H1 (cell line): ENCODE measurements at regions not wholly inside any gene's neighbourhood (a gene's known extent, or its start where the extent isn't known, plus 50 kb on each side); places are given as distances from the start of the nearest gene placed in this dataset.
A peak's percentile ranks its signal among the peaks of the same experiment; 100 is the strongest.

Experiments
- CTCF ChIA-PET: fragments of 300-600 bp; sonication (Branson Sonifier 250); formaldehyde crosslinking; loops from one replicate; lab custom pipeline; 2021; ENCODE audit not compliant: partially characterized antibody; lab: Charles Lee
- POLR2A ChIA-PET: fragments of 300-600 bp; sonication (Branson Sonifier 250); formaldehyde crosslinking; loops from one replicate; lab custom pipeline; 2021; ENCODE audit warnings: inconsistent platforms; ENCODE audit not compliant: partially characterized antibody; lab: Charles Lee
- DNase-seq, 2 experiments: peaks; one replicate each; pipeline versions ENCODE4 v3.0.0 to v3.0.0-alpha.2; 2010 to 2022; ENCODE audit warnings: low spot score in 2 of 2, low read depth in 1 of 2, mixed read lengths in 1 of 2
- FAIRE-seq: peaks from 2 replicates; lab custom pipeline; 2011; peaks lifted over from hg19 to GRCh38; lab: Jason Lieb, UNC
- H2AFZ ChIP-seq: 2 replicates; pipeline ENCODE4 v1.8.1; 2012; ENCODE audit warnings: low read length, inconsistent platforms
- H2AK5ac ChIP-seq: 2 replicates; pipeline ENCODE4 v1.6.1; 2013; ENCODE audit warnings: low read depth, low read length
- H2BK120ac ChIP-seq: replicated peaks from 2 replicates; pipeline ENCODE3; 2013; ENCODE audit warnings: low read depth, low read length, inconsistent platforms
- H2BK12ac ChIP-seq: 2 replicates; pipeline ENCODE4 v1.6.1; 2013; ENCODE audit warnings: low read depth, low read length
- H2BK15ac ChIP-seq: 2 replicates; pipeline ENCODE4 v1.6.1; 2013; ENCODE audit warnings: low read length
- H2BK20ac ChIP-seq: 2 replicates; pipeline ENCODE4 v1.6.1; 2013; ENCODE audit warnings: low read length
- H2BK5ac ChIP-seq: 2 replicates; pipeline ENCODE4 v1.6.1; 2013; ENCODE audit warnings: low read depth, low read length
- H3K14ac ChIP-seq: 2 replicates; pipeline ENCODE4 v1.6.1; 2013; ENCODE audit warnings: inconsistent platforms; ENCODE audit not compliant: insufficient read length
- H3K18ac ChIP-seq: 2 replicates; pipeline ENCODE4 v1.6.1; 2013; ENCODE audit warnings: low read length; ENCODE audit errors: extremely low read depth
- H3K23ac ChIP-seq: 2 replicates; pipeline ENCODE4 v1.6.1; 2013; ENCODE audit warnings: inconsistent platforms; ENCODE audit not compliant: insufficient read length
- H3K23me2 ChIP-seq: 2 replicates; pipeline ENCODE4 v1.6.1; 2013; ENCODE audit warnings: low read depth, low read length
- H3K27ac ChIP-seq: 2 replicates; pipeline ENCODE4 v1.6.1; 2011; ENCODE audit warnings: low read depth, low read length, inconsistent platforms
- H3K27me3 ChIP-seq, 4 experiments: replicated peaks in 1 of 4; 1 replicate in 1 of 4; 2 replicates in 3 of 4; pipeline versions ENCODE4 v1.6.1 to v1.8.1; 2011 to 2013; ENCODE audit warnings: low read length in 3 of 4, mild to moderate bottlenecking in 3 of 4, inconsistent platforms in 2 of 4, mixed read lengths in 2 of 4, moderate library complexity in 1 of 4; ENCODE audit not compliant: control insufficient read depth in 3 of 4, insufficient read depth in 3 of 4; ENCODE audit errors: extremely low read depth in 1 of 4
- H3K36me3 ChIP-seq, 4 experiments: 2 replicates each; pipeline versions ENCODE4 v1.6.1 to v1.8.1; 2011 to 2013; ENCODE audit warnings: mild to moderate bottlenecking in 4 of 4, low read length in 3 of 4, moderate library complexity in 2 of 4, control low read depth in 1 of 4, inconsistent platforms in 1 of 4; ENCODE audit not compliant: insufficient read depth in 4 of 4, control insufficient read depth in 2 of 4
- H3K4ac ChIP-seq: replicated peaks from 2 replicates; pipeline ENCODE3; 2013; ENCODE audit warnings: low read length, low read depth, mixed read lengths, inconsistent platforms; ENCODE audit not compliant: insufficient read length
- H3K4me1 ChIP-seq, 4 experiments: replicated peaks in 1 of 4; 1 replicate in 1 of 4; 2 replicates in 3 of 4; pipeline versions ENCODE4 v1.6.1 to v1.8.1; 2011 to 2013; ENCODE audit warnings: low read length in 3 of 4, inconsistent platforms in 2 of 4, mixed read lengths in 1 of 4; ENCODE audit not compliant: insufficient read depth in 4 of 4, control insufficient read depth in 3 of 4
- H3K4me2 ChIP-seq, 2 experiments: 2 replicates each; pipeline versions ENCODE4 v1.6.1 to v1.8.1; 2011 to 2013; ENCODE audit warnings: low read depth in 2 of 2, low read length in 2 of 2, control low read depth in 1 of 2, inconsistent platforms in 1 of 2, mild to moderate bottlenecking in 1 of 2; ENCODE audit not compliant: insufficient read depth in 1 of 2
- H3K4me3 ChIP-seq, 4 experiments: fragments of 200-600, 300-600 bp in 1 of 4; sonication (generic), shearing (Covaris generic), sonication (Bioruptor Twin) in 1 of 4; 2 replicates each; pipeline versions ENCODE4 v1.5.1 to v1.8.1; 2011 to 2016; ENCODE audit warnings: low read length in 4 of 4, low read depth in 3 of 4, control low read depth in 2 of 4, inconsistent platforms in 2 of 4, mild to moderate bottlenecking in 2 of 4, mixed read lengths in 1 of 4, moderate library complexity in 1 of 4; ENCODE audit not compliant: insufficient read depth in 2 of 4; ENCODE audit errors: extremely low read depth in 1 of 4
- H3K56ac ChIP-seq: replicated peaks from 2 replicates; pipeline ENCODE3; 2013; ENCODE audit warnings: low read depth, mild to moderate bottlenecking, mixed read lengths, low read length, inconsistent platforms; ENCODE audit not compliant: insufficient read length
- H3K79me1 ChIP-seq: 2 replicates; pipeline ENCODE4 v1.6.1; 2013; ENCODE audit warnings: low read depth, low read length, control low read depth
- H3K79me2 ChIP-seq, 2 experiments: 2 replicates each; pipeline versions ENCODE4 v1.6.1 to v1.8.1; 2012 to 2013; ENCODE audit warnings: low read length in 2 of 2, mild to moderate bottlenecking in 2 of 2, inconsistent platforms in 1 of 2; ENCODE audit not compliant: insufficient read depth in 2 of 2, control insufficient read depth in 1 of 2
- H3K9ac ChIP-seq, 4 experiments: replicated peaks in 1 of 4; 1 replicate in 1 of 4; 2 replicates in 3 of 4; pipeline versions ENCODE4 v1.6.1 to v1.8.1; 2011 to 2013; ENCODE audit warnings: low read depth in 3 of 4, low read length in 3 of 4, control low read depth in 2 of 4, mild to moderate bottlenecking in 2 of 4, moderate library complexity in 2 of 4, inconsistent platforms in 1 of 4; ENCODE audit errors: extremely low read depth in 1 of 4
- H3K9me3 ChIP-seq, 2 experiments: 2 replicates each; pipeline versions ENCODE4 v1.6.1 to v1.8.1; 2012 to 2013; ENCODE audit warnings: mild to moderate bottlenecking in 2 of 2, moderate library complexity in 2 of 2, control low read depth in 1 of 2, inconsistent platforms in 1 of 2, low read depth in 1 of 2, low read length in 1 of 2, mixed read lengths in 1 of 2; ENCODE audit not compliant: insufficient read depth in 2 of 2
- H4K20me1 ChIP-seq, 2 experiments: replicated peaks in 1 of 2; 2 replicates each; pipeline versions ENCODE3 to v1.8.1; 2011 to 2013; ENCODE audit warnings: inconsistent platforms in 2 of 2, low read length in 2 of 2, mild to moderate bottlenecking in 1 of 2; ENCODE audit not compliant: insufficient read depth in 2 of 2, control insufficient read depth in 1 of 2
- H4K5ac ChIP-seq: 2 replicates; pipeline ENCODE4 v1.6.1; 2013; ENCODE audit warnings: low read length, low read depth, mixed read lengths, inconsistent platforms; ENCODE audit not compliant: insufficient read length
- H4K8ac ChIP-seq: 2 replicates; pipeline ENCODE4 v1.8.0; 2013; ENCODE audit warnings: mild to moderate bottlenecking, moderate library complexity, low read length, inconsistent platforms; ENCODE audit not compliant: insufficient read depth; ENCODE audit errors: extremely low read depth
- H4K91ac ChIP-seq: replicated peaks from 2 replicates; pipeline ENCODE3; 2013; ENCODE audit warnings: low read length, mixed read lengths, inconsistent platforms; ENCODE audit not compliant: insufficient read length
- CHD1 ChIP-seq: IDR thresholded peaks from 2 replicates; pipeline ENCODE4 v1.6.1; 2012; ENCODE audit warnings: low read depth, low read length, improper control_type of control experiment
- CTCF ChIP-seq, 3 experiments: IDR thresholded peaks; 1 replicate in 2 of 3; 2 replicates in 1 of 3; pipeline versions ENCODE4 v1.5.1 to v1.6.1; 2011; ENCODE audit warnings: low read length in 3 of 3, mild to moderate bottlenecking in 3 of 3, inconsistent platforms in 2 of 3, low read depth in 1 of 3, moderate library complexity in 1 of 3; ENCODE audit not compliant: insufficient read depth in 1 of 3; ENCODE audit errors: control extremely low read depth in 1 of 3
- JUN ChIP-seq: IDR thresholded peaks from 2 replicates; pipeline ENCODE4 v1.6.1; 2011; ENCODE audit warnings: low read depth, mild to moderate bottlenecking, improper control_type of control experiment, low read length
- JUND ChIP-seq: IDR thresholded peaks from 2 replicates; pipeline ENCODE4 v1.6.1; 2011; ENCODE audit warnings: mild to moderate bottlenecking, improper control_type of control experiment, low read length
- MAFK ChIP-seq: IDR thresholded peaks from 2 replicates; pipeline ENCODE4 v1.6.1; 2012; ENCODE audit warnings: low read depth, mild to moderate bottlenecking, improper control_type of control experiment, low read length
- RAD21 ChIP-seq, 2 experiments: IDR thresholded peaks in 1 of 2; conservative IDR thresholded peaks in 1 of 2; 2 replicates each; pipeline ENCODE4 v1.6.1; 2011; ENCODE audit warnings: low read depth in 2 of 2, low read length in 2 of 2, improper control_type of control experiment in 1 of 2, inconsistent platforms in 1 of 2, mild to moderate bottlenecking in 1 of 2, moderate library complexity in 1 of 2
- SIX5 ChIP-seq: IDR thresholded peaks from 2 replicates; pipeline ENCODE4 v1.6.1; 2011; ENCODE audit warnings: mild to moderate bottlenecking, low read depth, low read length
- SP2 ChIP-seq: IDR thresholded peaks from 2 replicates; pipeline ENCODE4 v1.6.1; 2012; ENCODE audit warnings: mild to moderate bottlenecking, low read length, inconsistent platforms
- TAF1 ChIP-seq: IDR thresholded peaks from 2 replicates; pipeline ENCODE4 v1.6.1; 2011; ENCODE audit warnings: mild to moderate bottlenecking, low read depth, low read length
- WGBS, 2 experiments: shearing (Covaris generic) in 1 of 2; methylation state at CpG; one replicate each; pipeline versions ENCODE4 v1.1.6 to v1.1.7; 2013 to 2015; ENCODE audit warnings: low lambda C conversion rate in 2 of 2, mixed read lengths in 2 of 2, inconsistent platforms in 1 of 2, low coverage in 1 of 2, missing lambda C conversion rate in 1 of 2; ENCODE audit not compliant: insufficient replicate concordance in 2 of 2, insufficient coverage in 1 of 2, insufficient read length in 1 of 2; ENCODE audit errors: extremely low coverage in 1 of 2, missing lambda C conversion rate in 1 of 2; 5-methylcytosine and 5-hydroxymethylcytosine counted together

GRCh38 chr14:82710267-82710841, 1176.7 kb upstream of the SEL1L start:
- Histone ChIP-seq H3K4ac (no peak overlapping the region), H3K4me2 (no peak overlapping the region), H3K36me3 (no peaks in the 10 kb centered on the region), H3K27me3 (no peaks in the 10 kb centered on the region), H3K79me1 (no peaks in the 10 kb centered on the region), H4K8ac (no peak overlapping the region), H2AFZ (no peak overlapping the region), H4K91ac (no peak overlapping the region), H2BK15ac (no peak overlapping the region), H3K23ac (no peak overlapping the region), H4K5ac (no peak overlapping the region), H3K9ac (no peak overlapping the region), H3K56ac (no peak overlapping the region), H3K4me3 (no peak overlapping the region), H3K18ac (no peak overlapping the region), H3K79me2 (no peaks in the 10 kb centered on the region), H3K27ac (no peak overlapping the region), H3K4me1 (no peaks in the 10 kb centered on the region), H2BK5ac (no peak overlapping the region), H4K20me1 (no peaks in the 10 kb centered on the region)
- POLR2A ChIA-PET: no interaction called here
- WGBS, 2 experiments: 32% methylated on average over 4 of the region's 4 CpGs; no CpG with 5 or more reads in 1 of the 2 experiments
- CTCF ChIA-PET: interaction anchor here (0.5 to 3.0 kb wide), 20 partner anchors 9 to 783 kb away, joined by 3 to 13 read pairs (median 3); no protein-coding TSS in a partner anchor
- peak; percentile 73 for FAIRE-seq
- TF ChIP-seq MAFK (no peak), SIX5 (no peak), RAD21 (IDR thresholded peaks at IDR 0.05 in 1 of 2, conservative IDR thresholded peaks at IDR 0.05 in 1 of 2; ENCODE audit: low read depth in 2 of 2, low read length in 2 of 2) (peak; percentile 96), CTCF (IDR thresholded peaks at IDR 0.05; ENCODE audit: control extremely low read depth in 1 of 3, insufficient read depth in 1 of 3, low read depth in 1 of 3, low read length in 3 of 3) (peak; percentile 73 to 86 (median 85)), SP2 (no peak), JUND (no peak), TAF1 (no peak), JUN (peak; percentile 39; the same call in 1 of the 2 replicates), CHD1 (no peak)
- TF ChIP-seq, all 59 proteins: peak for 3
- Histone ChIP-seq H3K23me2 (no peaks in the 10 kb centered on the region), H3K14ac (no peak overlapping the region), H3K9me3 (no peaks in the 10 kb centered on the region), H2BK12ac (no peak overlapping the region), H2BK20ac (no peak overlapping the region), H2AK5ac (no peak overlapping the region), H2BK120ac (no peak overlapping the region)
- peak; percentile 27 to 86 for DNase-seq
